ENCODE measurements at regions not wholly inside any gene's neighbourhood (a gene's known extent, or its start where the extent isn't known, plus 50 kb on each side); places are given as distances from the start of the nearest gene placed in this dataset.

GRCh38 chr16:54429029-54429428, 142.4 kb upstream of the IRX3 start:
- intact Hi-C loops (cut with DNase I; ENCODE audit: low total_unique reads) = no loop called here
- no peaks in the 10 kb centered on the region for H3K9me3 ChIP-seq
- no peak overlapping the region for H3K27ac ChIP-seq
- no peak for TF ChIP-seq POLR2A (IDR thresholded peaks at IDR 0.05)
- TF ChIP-seq CTCF (IDR thresholded peaks at IDR 0.05) = no peak
- H3K36me3 ChIP-seq = no peaks in the 10 kb centered on the region
- H3K27me3 ChIP-seq = no peaks in the 10 kb centered on the region
- no peak for DNase-seq
- H3K4me3 ChIP-seq = no peak overlapping the region
- no peaks in the 10 kb centered on the region for H3K4me1 ChIP-seq

- Histone ChIP-seq H3K36me3 (no peaks in the 10 kb centered on the region), H3K27ac (no peak overlapping the region), H3K9me3 (no peaks in the 10 kb centered on the region), H3K4me3 (no peak overlapping the region), H3K4me1 (no peaks in the 10 kb centered on the region), H3K27me3 (no peaks in the 10 kb centered on the region)
- intact Hi-C loops (cut with DNase I; ENCODE audit: low total_unique reads) = no loop called here
- TF ChIP-seq POLR2A (IDR thresholded peaks at IDR 0.05) = no peak
- no peak for TF ChIP-seq CTCF (IDR thresholded peaks at IDR 0.05)
- DNase-seq = no peak
Observed at GRCh38 chr16:54426553-54426849, 139.9 kb upstream of the IRX3 start.

- TF ChIP-seq CTCF (IDR thresholded peaks at IDR 0.05) (no peak), POLR2A (IDR thresholded peaks at IDR 0.05) (no peak)
- no peak overlapping the region for H3K27ac ChIP-seq
Observed at GRCh38 chr16:54425681-54426552, 139.3 kb upstream of the IRX3 start.

GRCh38 chr16:54425068-54425467, 138.5 kb upstream of the IRX3 start:
- intact Hi-C loops (cut with DNase I; ENCODE audit: low total_unique reads) = no loop called here
- H3K27me3 ChIP-seq = no peaks in the 10 kb centered on the region
- H3K9me3 ChIP-seq = no peaks in the 10 kb centered on the region
- no peaks in the 10 kb centered on the region for H3K36me3 ChIP-seq
- H3K4me3 ChIP-seq = no peak overlapping the region
- no peak for DNase-seq
- no peaks in the 10 kb centered on the region for H3K4me1 ChIP-seq
- no peak overlapping the region for H3K27ac ChIP-seq
- no peak for TF ChIP-seq CTCF (IDR thresholded peaks at IDR 0.05)
- TF ChIP-seq POLR2A (IDR thresholded peaks at IDR 0.05) = no peak

More at GRCh38 chr16:54425681-54426552, 139.3 kb upstream of the IRX3 start:
- Histone ChIP-seq H3K27me3 (no peaks in the 10 kb centered on the region), H3K36me3 (no peaks in the 10 kb centered on the region), H3K9me3 (no peaks in the 10 kb centered on the region), H3K4me3 (no peak overlapping the region), H3K4me1 (no peaks in the 10 kb centered on the region)
- no peak for DNase-seq
- intact Hi-C loops (cut with DNase I; ENCODE audit: low total_unique reads) = no loop called here

GRCh38 chr16:54424043-54424451, 137.5 kb upstream of the IRX3 start:
- intact Hi-C loops (cut with DNase I; ENCODE audit: low total_unique reads) = no loop called here
- H3K27ac ChIP-seq = no peak overlapping the region
- H3K27me3 ChIP-seq = no peaks in the 10 kb centered on the region
- TF ChIP-seq CTCF (IDR thresholded peaks at IDR 0.05) (no peak), POLR2A (IDR thresholded peaks at IDR 0.05) (no peak)
- H3K4me1 ChIP-seq = no peaks in the 10 kb centered on the region
- H3K9me3 ChIP-seq = no peaks in the 10 kb centered on the region
- no peaks in the 10 kb centered on the region for H3K36me3 ChIP-seq
- no peak overlapping the region for H3K4me3 ChIP-seq
- no peak for DNase-seq
